SK-N-SH (cell line): ENCODE measurements at regions not wholly inside any gene's neighbourhood (a gene's known extent, or its start where the extent isn't known, plus 50 kb on each side); places are given as distances from the start of the nearest gene placed in this dataset.

Source experiments
- EP300 ChIP-seq, 2 experiments: IDR thresholded peaks; 2 replicates each; pipeline versions ENCODE4 v1.4.0 to v1.6.1; 2012; ENCODE audit warnings: borderline replicate concordance in 1 of 2, low read depth in 1 of 2, low read length in 1 of 2
- EZH2phosphoT487 ChIP-seq: fragments of 200-600 bp; sonication (generic); IDR thresholded peaks from 2 replicates; pipeline ENCODE4 v1.6.1; 2017; ENCODE audit warnings: low read depth, mixed run types, mild to moderate bottlenecking, antibody characterized with exemption, moderate library complexity, borderline replicate concordance
- FOXM1 ChIP-seq: IDR thresholded peaks from 2 replicates; pipeline ENCODE4 v1.4.0; 2012; ENCODE audit warnings: low read depth, mild to moderate bottlenecking
- IRF3 ChIP-seq: fragments of 150-350 bp; IDR thresholded peaks from 2 replicates; pipeline ENCODE4 v1.6.1; 2016; ENCODE audit warnings: mild to moderate bottlenecking, low read depth, low read length
- MXI1 ChIP-seq: IDR thresholded peaks from 2 replicates; pipeline ENCODE4 v1.6.1; 2012; ENCODE audit warnings: mild to moderate bottlenecking, low read depth, low read length, improper control_type of control experiment
- NFIC ChIP-seq: IDR thresholded peaks from 2 replicates; pipeline ENCODE4 v1.4.0; 2012; ENCODE audit warnings: borderline replicate concordance
- POLR2AphosphoS5 ChIP-seq: IDR thresholded peaks from 2 replicates; pipeline ENCODE4 v1.6.1; 2012; ENCODE audit warnings: low read depth, low read length
- REST ChIP-seq: IDR thresholded peaks from 2 replicates; pipeline ENCODE4 v1.6.1; 2012; ENCODE audit warnings: mild to moderate bottlenecking, low read depth, low read length, moderate library complexity
- SMC3 ChIP-seq: IDR thresholded peaks from 2 replicates; pipeline ENCODE4 v1.6.1; 2012; ENCODE audit warnings: low read depth, low read length, improper control_type of control experiment
- TAF1 ChIP-seq: IDR thresholded peaks from 2 replicates; pipeline ENCODE4 v1.6.1; 2012; ENCODE audit warnings: low read depth, mild to moderate bottlenecking, low read length, moderate library complexity, borderline replicate concordance
- YY1 ChIP-seq: IDR thresholded peaks from 2 replicates; pipeline ENCODE4 v1.4.0; 2012; ENCODE audit warnings: low read depth, mild to moderate bottlenecking
- TF ChIP-seq, protein P1 (sequence below): fragments of 200-600 bp; sonication (generic); IDR thresholded peaks from 2 replicates; pipeline ENCODE4 v1.6.1; 2017; ENCODE audit warnings: antibody characterized with exemption, mild to moderate bottlenecking, moderate library complexity
- TF ChIP-seq, protein P2 (sequence below): IDR thresholded peaks from 2 replicates; pipeline ENCODE4 v1.4.0; 2012; ENCODE audit warnings: low read depth, borderline replicate concordance

DNA sequence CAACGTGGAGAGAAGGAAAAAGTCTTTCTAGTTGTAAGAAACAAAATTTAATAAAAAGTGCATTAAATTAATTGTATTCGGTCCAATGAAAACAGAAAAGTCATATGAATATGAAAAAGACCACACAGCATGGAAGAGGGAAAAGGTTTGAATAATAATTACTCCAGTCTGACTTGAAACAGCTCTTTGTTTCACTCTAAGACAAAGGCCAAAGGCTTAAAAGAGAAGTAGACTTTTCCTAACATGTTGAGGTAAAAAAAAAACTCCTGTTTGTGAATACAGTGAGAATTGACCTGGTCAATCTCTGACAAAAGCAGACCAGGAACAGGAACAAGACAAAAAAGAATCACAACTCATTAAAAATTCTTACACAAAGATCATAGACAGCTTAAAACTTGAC is 429.8 kb downstream of the TOX3 start:
- TF ChIP-seq, protein P1, sequence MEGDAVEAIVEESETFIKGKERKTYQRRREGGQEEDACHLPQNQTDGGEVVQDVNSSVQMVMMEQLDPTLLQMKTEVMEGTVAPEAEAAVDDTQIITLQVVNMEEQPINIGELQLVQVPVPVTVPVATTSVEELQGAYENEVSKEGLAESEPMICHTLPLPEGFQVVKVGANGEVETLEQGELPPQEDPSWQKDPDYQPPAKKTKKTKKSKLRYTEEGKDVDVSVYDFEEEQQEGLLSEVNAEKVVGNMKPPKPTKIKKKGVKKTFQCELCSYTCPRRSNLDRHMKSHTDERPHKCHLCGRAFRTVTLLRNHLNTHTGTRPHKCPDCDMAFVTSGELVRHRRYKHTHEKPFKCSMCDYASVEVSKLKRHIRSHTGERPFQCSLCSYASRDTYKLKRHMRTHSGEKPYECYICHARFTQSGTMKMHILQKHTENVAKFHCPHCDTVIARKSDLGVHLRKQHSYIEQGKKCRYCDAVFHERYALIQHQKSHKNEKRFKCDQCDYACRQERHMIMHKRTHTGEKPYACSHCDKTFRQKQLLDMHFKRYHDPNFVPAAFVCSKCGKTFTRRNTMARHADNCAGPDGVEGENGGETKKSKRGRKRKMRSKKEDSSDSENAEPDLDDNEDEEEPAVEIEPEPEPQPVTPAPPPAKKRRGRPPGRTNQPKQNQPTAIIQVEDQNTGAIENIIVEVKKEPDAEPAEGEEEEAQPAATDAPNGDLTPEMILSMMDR: no peak
- TF ChIP-seq REST (no peak), SMC3 (no peak), MXI1 (no peak), TAF1 (no peak), IRF3 (no peak), POLR2AphosphoS5 (no peak), EZH2phosphoT487 (no peak), EP300 (IDR thresholded peaks at IDR 0.05; ENCODE audit: borderline replicate concordance in 1 of 2, low read depth in 1 of 2, low read length in 1 of 2) (no peak), YY1 (no peak), NFIC (no peak), FOXM1 (no peak)
- TF ChIP-seq, protein P2, sequence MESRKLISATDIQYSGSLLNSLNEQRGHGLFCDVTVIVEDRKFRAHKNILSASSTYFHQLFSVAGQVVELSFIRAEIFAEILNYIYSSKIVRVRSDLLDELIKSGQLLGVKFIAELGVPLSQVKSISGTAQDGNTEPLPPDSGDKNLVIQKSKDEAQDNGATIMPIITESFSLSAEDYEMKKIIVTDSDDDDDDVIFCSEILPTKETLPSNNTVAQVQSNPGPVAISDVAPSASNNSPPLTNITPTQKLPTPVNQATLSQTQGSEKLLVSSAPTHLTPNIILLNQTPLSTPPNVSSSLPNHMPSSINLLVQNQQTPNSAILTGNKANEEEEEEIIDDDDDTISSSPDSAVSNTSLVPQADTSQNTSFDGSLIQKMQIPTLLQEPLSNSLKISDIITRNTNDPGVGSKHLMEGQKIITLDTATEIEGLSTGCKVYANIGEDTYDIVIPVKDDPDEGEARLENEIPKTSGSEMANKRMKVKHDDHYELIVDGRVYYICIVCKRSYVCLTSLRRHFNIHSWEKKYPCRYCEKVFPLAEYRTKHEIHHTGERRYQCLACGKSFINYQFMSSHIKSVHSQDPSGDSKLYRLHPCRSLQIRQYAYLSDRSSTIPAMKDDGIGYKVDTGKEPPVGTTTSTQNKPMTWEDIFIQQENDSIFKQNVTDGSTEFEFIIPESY: no peak
